HFF-Myc (cell line): ENCODE measurements at regions not wholly inside any gene's neighbourhood (a gene's known extent, or its start where the extent isn't known, plus 50 kb on each side); places are given as distances from the start of the nearest gene placed in this dataset.

Experiments
- DNase-seq: peaks from one replicate; pipeline ENCODE4 v3.0.0-alpha.2; 2011; ENCODE audit warnings: low read depth; ENCODE audit errors: extremely low read depth
- H3K4me3 ChIP-seq: replicated peaks from 2 replicates; pipeline ENCODE4 v1.5.1; 2011; ENCODE audit warnings: low read depth, mild to moderate bottlenecking, control low read depth, low read length
- TF ChIP-seq, protein P1 (sequence below): IDR thresholded peaks from 2 replicates; pipeline ENCODE4 v1.5.1; 2012; ENCODE audit warnings: mild to moderate bottlenecking, low read depth, low read length, control low read depth; ENCODE audit errors: missing control alignments

DNA sequence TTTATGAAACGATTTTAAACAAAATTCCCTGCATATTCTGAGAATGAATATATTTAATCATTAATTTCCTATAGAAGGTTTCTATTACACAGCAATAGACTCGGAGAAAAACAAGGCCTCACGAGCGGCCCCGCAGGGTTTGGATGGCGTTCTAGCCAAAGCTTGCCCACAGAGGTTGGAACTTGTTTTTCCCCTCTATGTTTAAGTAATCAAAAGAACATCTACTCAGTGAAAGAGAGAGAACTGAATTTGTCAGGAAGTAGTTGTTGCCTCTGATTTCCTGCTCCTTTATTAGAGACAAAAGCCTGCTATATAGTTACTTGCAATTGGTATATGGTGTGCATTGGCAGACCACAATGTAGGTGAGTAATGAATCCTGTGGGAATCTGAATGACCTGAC, 82.1 kb upstream of the HEY2 start:
- H3K4me3 ChIP-seq, result no peak overlapping the region
- DNase-seq, result no peak
- TF ChIP-seq, protein P1, sequence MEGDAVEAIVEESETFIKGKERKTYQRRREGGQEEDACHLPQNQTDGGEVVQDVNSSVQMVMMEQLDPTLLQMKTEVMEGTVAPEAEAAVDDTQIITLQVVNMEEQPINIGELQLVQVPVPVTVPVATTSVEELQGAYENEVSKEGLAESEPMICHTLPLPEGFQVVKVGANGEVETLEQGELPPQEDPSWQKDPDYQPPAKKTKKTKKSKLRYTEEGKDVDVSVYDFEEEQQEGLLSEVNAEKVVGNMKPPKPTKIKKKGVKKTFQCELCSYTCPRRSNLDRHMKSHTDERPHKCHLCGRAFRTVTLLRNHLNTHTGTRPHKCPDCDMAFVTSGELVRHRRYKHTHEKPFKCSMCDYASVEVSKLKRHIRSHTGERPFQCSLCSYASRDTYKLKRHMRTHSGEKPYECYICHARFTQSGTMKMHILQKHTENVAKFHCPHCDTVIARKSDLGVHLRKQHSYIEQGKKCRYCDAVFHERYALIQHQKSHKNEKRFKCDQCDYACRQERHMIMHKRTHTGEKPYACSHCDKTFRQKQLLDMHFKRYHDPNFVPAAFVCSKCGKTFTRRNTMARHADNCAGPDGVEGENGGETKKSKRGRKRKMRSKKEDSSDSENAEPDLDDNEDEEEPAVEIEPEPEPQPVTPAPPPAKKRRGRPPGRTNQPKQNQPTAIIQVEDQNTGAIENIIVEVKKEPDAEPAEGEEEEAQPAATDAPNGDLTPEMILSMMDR, result no peak

DNA sequence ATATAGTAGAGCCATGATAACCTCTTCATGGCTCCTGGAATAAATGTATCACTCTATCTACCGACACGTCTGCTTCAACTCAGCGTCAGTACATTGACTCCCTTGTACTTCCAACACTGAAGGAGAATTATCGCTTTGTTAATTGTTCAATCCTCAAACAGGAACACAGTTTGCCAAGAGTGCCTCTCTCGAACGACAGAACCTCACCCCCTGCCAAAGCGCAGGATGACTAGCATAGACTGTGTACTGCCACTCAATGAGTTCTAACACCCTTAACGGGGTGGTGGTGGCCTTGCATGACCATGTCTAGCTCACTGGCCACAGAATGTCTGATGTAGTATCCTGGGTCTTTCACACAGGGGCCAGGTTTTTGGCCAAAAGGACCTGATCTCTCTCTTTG, 81.4 kb upstream of the HEY2 start:
- H3K4me3 ChIP-seq, result no peak overlapping the region
- TF ChIP-seq, protein P1, result no peak
- DNase-seq, result no peak

DNA sequence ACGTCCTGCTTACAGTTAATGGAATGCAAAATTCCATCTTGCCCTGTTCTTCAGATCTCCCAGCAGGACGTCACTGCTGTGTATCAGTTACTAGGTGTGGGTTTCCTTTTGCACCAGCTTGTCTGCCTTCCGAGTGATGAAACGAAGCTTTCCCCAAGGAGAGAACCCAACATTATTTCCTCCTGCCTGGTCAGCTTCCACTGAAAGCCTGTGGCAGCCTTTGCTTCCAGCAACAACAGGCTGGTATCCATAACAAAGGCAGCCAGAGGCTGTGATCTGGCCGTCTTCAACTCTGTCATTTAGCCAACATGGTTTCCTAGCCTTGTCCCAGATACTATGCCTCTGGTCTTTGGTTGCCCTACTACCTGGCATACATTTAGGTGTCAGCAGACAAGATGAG, 78.9 kb upstream of the HEY2 start:
- DNase-seq, result no peak
- TF ChIP-seq, protein P1, result no peak
- no peak overlapping the region for H3K4me3 ChIP-seq

DNA sequence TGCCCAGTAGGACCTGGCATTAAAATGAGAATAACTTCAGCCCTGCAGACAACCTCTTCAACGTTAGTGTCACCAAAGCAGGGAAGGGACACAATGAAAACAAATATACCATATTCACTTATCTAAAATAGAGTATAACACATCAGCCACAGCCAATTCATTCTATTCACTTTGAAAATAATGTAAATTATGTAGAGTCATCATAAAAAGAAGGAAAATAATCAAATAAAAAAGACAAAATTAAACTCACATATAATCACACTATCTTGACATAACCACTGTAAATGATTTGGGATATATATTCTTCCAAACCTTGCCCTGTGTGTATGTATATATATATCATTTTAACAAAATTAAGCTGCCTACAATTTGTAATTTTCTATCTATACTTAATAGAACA, 78.1 kb upstream of the HEY2 start:
- no peak for DNase-seq
- TF ChIP-seq, protein P1, result no peak
- H3K4me3 ChIP-seq, result no peak overlapping the region

DNA sequence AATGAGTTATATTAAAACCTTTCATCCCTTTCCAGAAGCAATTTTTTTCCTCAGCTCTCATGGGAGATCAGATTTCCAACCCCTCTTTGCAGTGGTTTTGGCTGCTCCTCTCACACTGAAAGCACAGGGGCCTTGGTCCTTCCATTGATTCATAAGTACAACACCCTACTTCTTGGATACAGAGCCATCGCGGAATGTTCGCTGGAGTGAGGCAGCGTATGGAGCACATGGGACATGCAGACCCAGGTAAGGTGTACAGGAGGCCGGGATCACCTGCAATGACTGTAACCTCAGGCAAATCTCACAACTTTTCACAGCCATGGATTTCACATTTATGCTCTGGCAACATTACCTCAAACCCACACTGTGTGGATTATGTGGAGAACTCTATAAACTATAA, 75.2 kb upstream of the HEY2 start:
- H3K4me3 ChIP-seq, result no peak overlapping the region
- TF ChIP-seq, protein P1, result no peak
- DNase-seq, result no peak

DNA sequence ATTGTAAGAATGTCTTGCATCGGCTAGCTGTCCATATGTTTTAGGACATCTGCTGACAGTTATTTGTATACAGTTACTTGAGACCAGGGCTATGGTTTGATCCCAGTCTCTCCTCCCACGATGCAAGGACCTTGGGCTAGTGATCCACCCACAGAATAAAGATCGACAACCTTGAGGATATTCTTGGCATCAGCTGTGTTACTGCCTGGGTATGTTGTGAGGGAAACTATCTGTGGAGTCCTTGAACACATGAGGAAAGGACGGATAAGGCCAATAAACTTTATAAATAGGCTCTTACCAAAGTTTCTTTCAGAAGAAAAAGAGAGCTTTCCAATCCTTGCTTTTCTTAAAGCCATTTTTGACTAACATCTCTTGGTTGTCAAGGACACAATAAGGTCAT, 70.8 kb upstream of the HEY2 start:
- no peak for DNase-seq
- TF ChIP-seq, protein P1, result no peak
- no peak overlapping the region for H3K4me3 ChIP-seq

DNA sequence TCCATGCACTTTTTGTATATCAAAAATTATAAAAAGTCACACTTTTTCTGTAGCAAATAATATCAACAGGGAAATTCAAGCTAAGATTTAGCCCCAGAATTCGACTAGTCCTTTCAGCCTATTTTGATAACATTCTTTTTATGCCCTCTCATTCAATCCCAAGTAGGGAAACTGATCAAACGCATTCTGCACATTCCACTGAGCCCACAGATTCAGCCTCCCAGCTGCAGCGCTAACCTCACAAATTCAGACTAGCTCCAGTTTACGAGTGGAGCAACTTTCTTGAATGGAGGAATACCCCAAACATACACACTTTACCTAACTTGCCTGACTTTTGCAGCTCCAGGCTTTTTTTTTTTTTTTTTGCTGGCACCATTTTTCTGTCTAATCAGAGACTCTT, 70.3 kb upstream of the HEY2 start:
- no peak for DNase-seq
- TF ChIP-seq, protein P1, result no peak
- no peak overlapping the region for H3K4me3 ChIP-seq
